GM21526 (cell line): ENCODE measurements at regions not wholly inside any gene's neighbourhood (a gene's known extent, or its start where the extent isn't known, plus 50 kb on each side); places are given as distances from the start of the nearest gene placed in this dataset.

ENCODE experiments used
- ATAC-seq: cut with Tn5 transposase; IDR thresholded peaks from one replicate; pipeline ENCODE4 v1.9.1; 2021; ENCODE audit warnings: moderate library complexity; ENCODE audit not compliant: unreplicated experiment, low FRiP score

DNA sequence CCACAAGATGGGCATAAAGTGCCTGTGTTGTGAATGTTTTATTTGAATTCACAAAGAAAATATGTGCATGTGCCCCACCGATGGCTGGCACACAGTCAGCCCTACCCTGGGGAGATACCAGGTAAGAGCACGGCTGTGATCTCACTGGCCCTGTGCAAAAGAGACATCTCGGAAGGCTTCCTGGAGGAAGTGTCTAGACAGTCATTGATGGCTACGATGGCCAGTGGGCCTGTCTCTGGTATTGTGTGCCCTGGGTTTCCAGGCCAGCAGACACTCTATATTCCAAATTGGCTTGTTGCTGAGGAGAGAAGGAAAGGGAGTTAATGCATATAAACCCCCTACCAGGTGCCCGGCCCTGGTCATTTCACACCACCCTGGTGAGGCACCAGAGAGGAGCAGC is 211.7 kb downstream of the GLI2 start:
- no peak for ATAC-seq

GRCh38 chr2:120947982-120948661 is 212.5 kb downstream of the GLI2 start:
- no peak for ATAC-seq

DNA sequence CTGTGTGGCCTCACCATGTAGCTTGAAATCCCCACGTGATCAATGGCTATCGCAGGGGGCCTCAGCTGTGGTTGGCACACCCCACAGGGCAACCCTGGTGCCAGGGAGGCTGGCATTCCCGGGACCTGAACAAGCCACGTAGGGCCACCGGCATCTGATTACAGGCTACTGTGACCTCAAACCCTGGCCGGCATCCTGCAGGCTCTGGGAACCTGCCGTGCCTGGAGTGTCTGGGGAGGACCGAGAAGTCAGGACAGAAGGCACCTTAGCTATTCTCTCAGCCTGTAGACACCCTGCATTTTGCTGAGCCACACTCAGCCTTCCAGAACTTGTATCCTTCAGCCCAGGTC is 213.0 kb downstream of the GLI2 start:
- no peak for ATAC-seq

- no peak for ATAC-seq
Measured at GRCh38 chr2:120949027-120949956, 213.6 kb downstream of the GLI2 start.

DNA sequence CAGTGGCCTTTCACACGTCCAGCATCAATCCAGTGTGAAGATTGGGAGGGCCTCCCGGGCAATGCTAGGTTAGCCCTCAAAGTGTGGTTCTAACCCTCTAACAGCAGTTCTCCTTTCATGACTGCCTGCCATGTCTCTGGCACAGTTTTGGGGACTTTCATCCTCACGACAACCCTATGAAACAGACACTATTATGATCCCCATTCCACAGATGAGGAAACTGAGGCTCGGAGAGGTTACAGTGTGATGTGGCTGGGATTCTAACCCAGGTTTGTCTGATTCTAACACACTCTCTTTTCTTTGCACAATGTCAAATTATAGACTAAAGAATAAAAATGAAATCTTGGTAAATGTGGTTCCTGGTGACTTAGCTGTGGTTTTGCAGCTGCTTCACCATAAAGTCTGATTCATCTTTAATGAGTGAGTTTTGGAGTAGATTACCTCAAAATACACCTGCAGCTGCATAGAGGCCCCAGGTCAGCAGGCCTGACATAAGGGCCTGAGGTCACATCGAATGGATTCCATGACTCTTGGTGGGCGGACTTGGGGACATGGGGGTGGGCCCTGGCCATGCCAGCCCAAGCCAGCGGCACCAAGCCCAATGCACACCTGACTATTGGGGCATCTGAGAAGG is 214.4 kb downstream of the GLI2 start:
- no peak for ATAC-seq

DNA sequence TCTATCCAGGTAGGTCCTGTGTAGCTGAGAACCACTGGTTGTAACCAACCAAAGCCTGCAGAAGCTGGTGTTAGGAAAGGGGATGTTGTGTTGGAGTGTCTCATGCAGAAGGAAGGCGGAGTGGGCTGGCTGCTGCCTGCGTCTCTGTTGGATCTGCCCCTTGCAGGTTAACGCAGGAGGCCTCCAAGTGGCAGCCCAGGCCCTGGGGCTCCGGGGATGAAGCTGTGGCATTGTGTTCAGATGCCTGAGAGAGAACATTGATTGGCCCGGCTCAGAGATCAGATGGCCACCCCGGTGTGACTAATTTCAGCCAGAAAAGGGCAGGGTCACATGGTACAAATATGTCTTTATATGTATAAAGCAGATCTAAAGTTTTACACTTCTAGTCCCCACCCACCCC is 216.0 kb downstream of the GLI2 start:
- ATAC-seq, result no peak

- no peak for ATAC-seq
Measured at GRCh38 chr2:120952318-120952717, 216.7 kb downstream of the GLI2 start.

DNA sequence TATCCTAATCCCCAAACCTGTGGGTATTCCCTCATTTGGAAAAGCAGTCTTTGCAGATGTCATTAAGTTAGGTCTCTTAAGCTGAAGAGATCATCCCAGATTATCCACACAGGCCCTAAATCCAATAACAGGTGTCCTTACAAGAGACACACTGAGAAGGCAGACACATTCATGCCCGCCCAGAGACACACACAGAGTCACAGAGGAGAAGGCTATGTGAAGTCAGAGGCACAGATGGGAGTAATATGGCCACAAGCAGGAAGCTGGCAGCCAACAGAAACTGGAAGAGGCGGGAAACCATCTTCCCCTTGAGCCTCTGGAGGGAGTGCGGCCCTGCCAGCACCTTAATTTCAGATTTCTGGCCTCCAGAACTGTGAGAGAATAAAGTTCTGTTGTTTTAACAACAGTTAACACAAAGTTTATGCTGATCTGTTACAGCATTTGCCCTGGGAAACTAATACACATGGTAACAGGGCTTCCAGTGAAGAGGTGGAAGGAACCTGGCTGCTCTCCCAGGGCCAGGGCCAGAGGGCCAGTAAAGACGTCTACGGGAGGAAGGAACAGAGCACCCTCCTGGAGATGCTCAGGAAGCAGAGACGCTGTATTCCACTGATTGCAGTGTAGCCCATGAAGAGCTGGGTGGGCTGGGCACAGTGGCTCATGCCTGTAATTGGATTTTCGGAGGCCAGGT is 217.5 kb downstream of the GLI2 start:
- no peak for ATAC-seq

DNA sequence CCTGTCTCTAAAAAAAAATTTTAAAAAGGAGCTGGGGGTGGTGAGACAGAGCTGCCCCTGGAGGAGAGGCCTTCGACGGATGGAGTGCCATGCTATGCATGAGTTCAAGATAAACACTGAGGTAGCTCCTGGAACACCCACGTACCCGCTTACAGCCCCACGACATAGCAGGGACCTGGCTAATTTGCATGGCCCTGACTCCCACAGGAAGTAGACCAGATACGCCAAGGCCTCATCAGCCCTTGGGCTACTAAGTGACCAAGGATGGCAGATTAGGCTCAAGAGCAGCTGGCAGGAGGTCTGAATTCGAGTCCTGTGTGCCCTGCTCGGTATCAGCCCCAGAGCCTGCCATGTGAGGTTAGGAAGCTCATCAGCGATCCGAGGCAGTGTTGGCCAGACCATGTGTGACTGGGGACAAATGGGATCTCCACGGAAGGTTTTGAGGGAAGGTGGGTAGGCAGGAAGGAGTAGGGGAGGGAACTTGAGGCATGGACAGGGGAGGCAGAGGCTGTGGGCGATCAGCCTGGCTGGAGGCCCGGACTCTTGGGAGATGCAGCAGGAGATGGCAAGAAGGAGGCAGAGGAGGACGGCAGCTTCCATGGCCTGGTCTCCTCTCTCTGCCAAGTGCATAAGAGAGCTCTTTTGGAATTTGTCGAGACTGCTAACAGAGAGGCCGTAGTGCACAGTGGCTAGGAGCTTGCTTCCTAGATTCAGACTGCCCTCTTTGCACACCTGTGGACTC is 218.3 kb downstream of the GLI2 start:
- no peak for ATAC-seq

DNA sequence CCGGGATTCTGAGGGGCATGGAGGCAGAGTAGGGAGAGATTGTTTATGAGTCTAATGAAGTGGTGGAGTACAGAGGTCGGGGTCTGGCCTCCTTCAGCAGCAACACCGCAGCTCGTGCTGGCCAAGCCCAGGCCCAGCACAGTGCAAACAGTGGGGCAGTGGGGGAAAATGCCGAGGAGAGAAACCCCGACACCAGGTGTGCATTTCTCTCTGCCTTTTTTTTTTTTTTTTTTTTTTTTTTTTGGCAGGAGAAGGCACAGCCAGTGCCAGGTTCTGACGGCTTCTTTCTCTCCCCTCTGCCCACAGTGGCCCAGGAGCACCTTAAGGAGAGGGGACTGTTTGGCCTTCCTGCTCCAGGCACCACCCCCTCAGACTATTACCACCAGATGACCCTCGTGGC is 219.3 kb downstream of the GLI2 start:
- no peak for ATAC-seq

- no peak for ATAC-seq
Measured at GRCh38 chr2:120955427-120955826, 219.8 kb downstream of the GLI2 start.

- no peak for ATAC-seq
Measured at GRCh38 chr2:120956486-120957156, 221.0 kb downstream of the GLI2 start.

GRCh38 chr2:120957905-120958304 is 222.2 kb downstream of the GLI2 start:
- no peak for ATAC-seq

- no peak for ATAC-seq
Measured at GRCh38 chr2:120958623-120959366, 223.1 kb downstream of the GLI2 start.

- no peak for ATAC-seq
Measured at GRCh38 chr2:120959426-120959825, 223.8 kb downstream of the GLI2 start.

DNA sequence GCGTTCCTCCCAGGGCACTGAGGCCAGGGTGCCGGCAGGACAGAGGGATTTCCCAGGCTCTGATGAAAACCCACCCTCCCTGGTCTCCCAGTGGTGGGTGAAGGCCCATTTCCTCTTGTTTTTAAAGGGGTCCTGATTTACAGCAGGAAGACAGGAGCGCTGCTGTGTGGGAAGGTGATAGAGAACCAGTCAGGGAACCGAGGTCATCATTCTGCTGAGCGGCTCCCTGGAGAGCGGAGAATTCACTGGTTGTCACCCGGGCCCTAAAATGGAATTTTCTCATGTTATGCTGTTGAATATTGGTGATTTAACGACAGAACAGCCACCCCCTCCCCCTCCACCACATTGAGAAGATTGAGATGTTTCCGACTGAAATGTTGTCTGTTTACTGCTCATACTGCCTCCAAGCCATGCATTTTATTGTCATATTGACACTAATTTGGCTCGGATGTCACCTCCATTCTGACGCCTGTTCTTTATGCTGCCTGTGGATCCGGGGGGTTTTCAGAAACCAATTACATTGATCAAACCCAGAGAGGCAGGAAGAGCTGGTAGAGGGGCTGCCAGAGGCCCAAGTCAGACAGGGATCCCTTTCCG is 225.2 kb downstream of the GLI2 start:
- ATAC-seq, result no peak

DNA sequence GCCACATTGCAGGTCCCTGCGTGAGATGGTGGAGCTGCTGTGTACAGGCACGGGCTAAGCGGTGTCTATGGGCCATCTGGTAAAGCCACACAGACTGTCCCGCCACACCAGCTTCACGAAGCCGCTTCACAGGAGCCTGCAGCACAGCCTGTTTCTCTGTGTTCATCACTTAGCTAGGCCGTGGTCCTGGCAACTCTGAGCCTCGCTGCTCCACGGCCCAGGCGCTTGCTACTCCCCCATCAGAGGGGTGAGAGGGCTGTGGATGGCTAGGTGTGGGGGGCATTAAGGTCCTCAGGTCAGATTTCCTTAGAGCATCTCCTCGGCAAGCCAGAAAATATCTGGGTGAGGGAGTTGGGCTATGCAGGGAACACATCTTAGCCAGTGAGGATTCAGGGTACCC is 225.7 kb downstream of the GLI2 start:
- no peak for ATAC-seq

DNA sequence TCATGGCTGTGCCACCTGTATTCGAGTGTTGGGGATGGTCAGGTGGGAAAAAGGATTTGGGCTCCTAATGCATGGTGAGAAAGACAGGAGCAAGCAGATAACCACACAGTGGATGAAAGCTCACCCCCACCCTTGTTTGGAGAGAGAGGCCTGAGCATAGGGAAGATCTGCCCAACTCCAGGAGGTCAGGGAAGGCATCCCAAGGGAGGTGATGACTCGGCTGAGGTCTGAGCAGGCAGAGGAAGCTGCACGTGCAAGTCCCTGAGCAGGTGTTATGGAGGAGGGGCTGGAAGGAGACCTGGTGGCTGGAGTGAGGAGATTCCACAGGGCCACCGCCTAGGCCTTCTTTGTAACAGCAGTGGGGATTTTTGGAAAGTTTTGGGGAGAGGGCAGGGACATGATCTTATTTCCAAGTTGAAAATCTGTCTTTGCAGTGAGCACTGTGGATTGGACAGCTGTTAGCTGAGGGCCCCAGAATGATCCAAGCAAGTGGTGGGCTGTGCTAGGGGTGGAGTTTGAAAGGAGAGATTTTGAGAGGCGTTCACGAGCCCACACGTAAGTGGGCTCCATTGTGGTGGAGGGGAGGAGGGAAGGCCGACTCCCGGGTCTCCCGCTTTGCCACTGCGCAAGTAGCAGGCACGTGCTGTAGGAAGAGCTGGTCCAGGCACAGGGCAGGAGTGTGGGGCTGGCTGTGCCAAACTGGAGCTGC is 228.5 kb downstream of the GLI2 start:
- ATAC-seq, result no peak
